Activated CD8-positive, alpha-beta T cell treated with anti-CD3 and anti-CD28 coated beads for 36 hours (primary cell): ENCODE measurements at regions not wholly inside any gene's neighbourhood (a gene's known extent, or its start where the extent isn't known, plus 50 kb on each side); places are given as distances from the start of the nearest gene placed in this dataset.

Source experiments
- ATAC-seq: fragments of 200-7000 bp; cut with Tn5 transposase; one replicate; pipeline ENCODE4 v1.10.0; 2021; ENCODE audit warnings: mild to moderate bottlenecking, moderate library complexity
- CTCF ChIA-PET: fragments of 350-600 bp; sonication (Branson Sonifier 250); formaldehyde crosslinking; loops from one replicate; lab custom pipeline; 2021; ENCODE audit warnings: antibody characterized with exemption; lab: Charles Lee
- POLR2A ChIA-PET: fragments of 350-600 bp; sonication (Branson Sonifier 250); formaldehyde crosslinking; loops from one replicate; lab custom pipeline; 2021; ENCODE audit warnings: antibody characterized with exemption; lab: Charles Lee
- DNase-seq: peaks from one replicate; pipeline ENCODE4 v3.0.0-alpha.2; 2020
- H3K27ac Mint-ChIP-seq: one replicate; pipeline ENCODE4 v1.8.0; 2021; ENCODE audit warnings: mild to moderate bottlenecking, mixed read lengths
- H3K27me3 Mint-ChIP-seq: one replicate; pipeline ENCODE4 v1.8.0; 2021; ENCODE audit warnings: mixed read lengths
- H3K36me3 Mint-ChIP-seq: one replicate; pipeline ENCODE4 v1.8.0; 2021; ENCODE audit warnings: low read depth, mixed read lengths
- H3K4me1 Mint-ChIP-seq: one replicate; pipeline ENCODE4 v1.8.0; 2021; ENCODE audit warnings: low read depth, mixed read lengths
- H3K4me3 Mint-ChIP-seq: one replicate; pipeline ENCODE4 v1.8.0; 2021; ENCODE audit warnings: mild to moderate bottlenecking, moderate library complexity, mixed read lengths
- H3K9me3 Mint-ChIP-seq: one replicate; pipeline ENCODE4 v1.8.0; 2021; ENCODE audit warnings: mixed read lengths
- CTCF ChIP-seq: fragments of 200-600 bp; IDR thresholded peaks from one replicate; pipeline ENCODE4 v1.8.0; 2022; ENCODE audit warnings: antibody characterized with exemption, mild to moderate bottlenecking
- intact Hi-C: fragments of 100-400 bp; cut with micrococcal nuclease; formaldehyde crosslinking; loops from one replicate; pipeline ENCODE4 v1.10.0; 2022

GRCh38 chr7:96402913-96403312 is 81.0 kb upstream of the SLC25A13 start:
- ATAC-seq = no peak
- intact Hi-C loops = loop anchor here (10.0 kb wide), 1 partner anchor 488 kb away; no protein-coding TSS in a partner anchor
- Mint-ChIP-seq H3K36me3 (no peaks in the 10 kb centered on the region), H3K27ac (no peak overlapping the region), H3K9me3 (no peaks in the 10 kb centered on the region), H3K27me3 (peaks cover 21% of the 10 kb centered on the region), H3K4me1 (no peaks in the 10 kb centered on the region), H3K4me3 (no peak overlapping the region)
- TF ChIP-seq CTCF = no peak
- POLR2A ChIA-PET = no interaction called here
- CTCF ChIA-PET = no interaction called here
- DNase-seq = no peak

GRCh38 chr7:96401200-96401599 is 79.3 kb upstream of the SLC25A13 start:
- ATAC-seq = no peak
- no peak overlapping the region for H3K4me3 Mint-ChIP-seq
- H3K9me3 Mint-ChIP-seq = no peaks in the 10 kb centered on the region
- no peak for DNase-seq
- H3K36me3 Mint-ChIP-seq = no peaks in the 10 kb centered on the region
- no peak overlapping the region for H3K27ac Mint-ChIP-seq
- ChIA-PET CTCF (no interaction called here), POLR2A (no interaction called here)
- H3K27me3 Mint-ChIP-seq = peaks cover 19% of the 10 kb centered on the region
- no peak for TF ChIP-seq CTCF
- H3K4me1 Mint-ChIP-seq = no peaks in the 10 kb centered on the region
- intact Hi-C loops = loop anchor here (10.0 kb wide), 1 partner anchor 486 kb away; no protein-coding TSS in a partner anchor

- TF ChIP-seq CTCF = no peak
- H3K9me3 Mint-ChIP-seq = no peaks in the 10 kb centered on the region
- peaks cover 19% of the 10 kb centered on the region for H3K27me3 Mint-ChIP-seq
- no peak for DNase-seq
- no peaks in the 10 kb centered on the region for H3K4me1 Mint-ChIP-seq
- intact Hi-C loops = loop anchor here (10.0 kb wide), 1 partner anchor 486 kb away; no protein-coding TSS in a partner anchor
- ATAC-seq = no peak
- CTCF ChIA-PET = no interaction called here
- H3K27ac Mint-ChIP-seq = no peak overlapping the region
- H3K36me3 Mint-ChIP-seq = no peaks in the 10 kb centered on the region
- no peak overlapping the region for H3K4me3 Mint-ChIP-seq
- POLR2A ChIA-PET = no interaction called here
Observed at GRCh38 chr7:96400518-96400917, 78.6 kb upstream of the SLC25A13 start.

GRCh38 chr7:96400001-96400400 is 78.1 kb upstream of the SLC25A13 start:
- Mint-ChIP-seq H3K4me1 (no peaks in the 10 kb centered on the region), H3K27me3 (peaks cover 19% of the 10 kb centered on the region), H3K4me3 (no peak overlapping the region), H3K36me3 (no peaks in the 10 kb centered on the region), H3K9me3 (no peaks in the 10 kb centered on the region), H3K27ac (no peak overlapping the region)
- no peak for TF ChIP-seq CTCF
- intact Hi-C loops = loop anchor here (10.0 kb wide), 1 partner anchor 485 kb away; no protein-coding TSS in a partner anchor
- ChIA-PET POLR2A (interaction anchor here (0.6 to 1.1 kb wide), 2 partner anchors 134 to 350 kb away, joined by 3 read pairs; no protein-coding TSS in a partner anchor), CTCF (no interaction called here)
- ATAC-seq = no peak
- DNase-seq = no peak

- no peak for ATAC-seq
- Mint-ChIP-seq H3K4me3 (no peak overlapping the region), H3K27ac (no peak overlapping the region), H3K4me1 (no peaks in the 10 kb centered on the region), H3K36me3 (no peaks in the 10 kb centered on the region), H3K27me3 (peaks cover 8% of the 10 kb centered on the region), H3K9me3 (peaks cover 1% of the 10 kb centered on the region)
- no peak for DNase-seq
- POLR2A ChIA-PET = interaction anchor here (0.9 kb wide), 1 partner anchor 8 kb away, joined by 3 read pairs; no protein-coding TSS in a partner anchor
- CTCF ChIA-PET = no interaction called here
- intact Hi-C loops = no loop called here
- no peak for TF ChIP-seq CTCF
Observed at GRCh38 chr7:96397936-96398598, 76.2 kb upstream of the SLC25A13 start.
